ENCODE measurements at regions not wholly inside any gene's neighbourhood (a gene's known extent, or its start where the extent isn't known, plus 50 kb on each side); places are given as distances from the start of the nearest gene placed in this dataset.
"Not testable (repeated sequence)": the region's sequence is repeated elsewhere in the genome, so short reads cannot be mapped to it uniquely, and the experiment has no call there.

GRCh38 chr1:83039091-83039490 is 959.8 kb downstream of the TTLL7 start:
- H4K20me1 ChIP-seq (ENCODE audit: control insufficient read depth, insufficient read depth); H3K27ac ChIP-seq (ENCODE audit: control insufficient read depth, insufficient read depth); BruUV-seq (replicated peaks); POLR2A ChIA-PET; H3K4me2 ChIP-seq (ENCODE audit: control insufficient read depth, insufficient read depth); in situ Hi-C loops (cut with MboI); CTCF ChIA-PET; H3K27me3 ChIP-seq (replicated peaks in 1 of 2; ENCODE audit: control insufficient read depth in 2 of 2, insufficient read depth in 2 of 2, low read length in 1 of 2); H3K4me3 ChIP-seq; RAD21 ChIA-PET (ENCODE audit: unreplicated experiment); H2AFZ ChIP-seq (ENCODE audit: control insufficient read depth, low read depth, low read length); H3K4me1 ChIP-seq (ENCODE audit: control insufficient read depth, insufficient read depth, low read length); H3K9ac ChIP-seq (ENCODE audit: control insufficient read depth, insufficient read depth, low read length); DNase-seq (ENCODE audit: low read depth, low spot score); ATAC-seq; H3K79me2 ChIP-seq (ENCODE audit: control insufficient read depth, insufficient read depth, low read length); H3K36me3 ChIP-seq (ENCODE audit: control insufficient read depth in 2 of 2, insufficient read depth in 2 of 2, low read length in 1 of 2); SMC1A ChIA-PET (ENCODE audit: uncharacterized antibody, unreplicated experiment); FAIRE-seq; intact Hi-C loops (cut with micrococcal nuclease; ENCODE audit: unreplicated experiment); H3K9me3 ChIP-seq (replicated peaks; ENCODE audit: control insufficient read depth, insufficient read depth, low read length): not testable (repeated sequence)
- 59% methylated on average over 6 of the region's 6 CpGs for WGBS (ENCODE audit: insufficient coverage, insufficient replicate concordance, low lambda C conversion rate, missing lambda C conversion rate)

DNA sequence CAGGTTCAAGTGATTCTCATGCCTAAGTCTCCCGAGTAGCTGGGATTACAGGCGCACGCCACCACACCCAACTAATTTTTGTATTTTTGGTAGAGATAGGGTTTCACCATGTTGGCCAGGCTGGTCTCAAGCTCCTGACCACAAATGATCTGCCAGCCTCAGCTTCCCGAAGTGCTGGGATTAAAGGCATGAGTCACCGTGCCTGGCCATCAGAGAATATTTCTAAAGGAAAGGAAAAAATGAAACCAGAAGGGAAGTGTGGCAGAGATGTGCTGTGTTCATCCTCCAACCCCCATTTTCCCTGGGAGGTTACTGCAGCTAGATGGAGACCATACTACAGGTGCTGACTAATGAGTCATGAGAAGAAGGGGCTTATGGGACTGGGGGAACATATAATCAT is 964.1 kb downstream of the TTLL7 start:
- Histone ChIP-seq H3K4me3 (no peak overlapping the region), H4K20me1 (ENCODE audit: control insufficient read depth, insufficient read depth) (no peaks in the 10 kb centered on the region), H2AFZ (ENCODE audit: control insufficient read depth, low read depth, low read length) (no peak overlapping the region), H3K9me3 (replicated peaks; ENCODE audit: control insufficient read depth, insufficient read depth, low read length) (no peaks in the 10 kb centered on the region; the same call in 2 of the 3 replicates), H3K9ac (ENCODE audit: control insufficient read depth, insufficient read depth, low read length) (no peak overlapping the region), H3K4me2 (ENCODE audit: control insufficient read depth, insufficient read depth) (no peak overlapping the region), H3K27me3 (replicated peaks in 1 of 2; ENCODE audit: control insufficient read depth in 2 of 2, insufficient read depth in 2 of 2, low read length in 1 of 2) (no peaks in the 10 kb centered on the region), H3K36me3 (ENCODE audit: control insufficient read depth in 2 of 2, insufficient read depth in 2 of 2, low read length in 1 of 2) (no peaks in the 10 kb centered on the region), H3K27ac (ENCODE audit: control insufficient read depth, insufficient read depth) (no peak overlapping the region), H3K79me2 (ENCODE audit: control insufficient read depth, insufficient read depth, low read length) (no peaks in the 10 kb centered on the region), H3K4me1 (ENCODE audit: control insufficient read depth, insufficient read depth, low read length) (no peaks in the 10 kb centered on the region)
- no peak for TF ChIP-seq NFYA (IDR thresholded peaks at IDR 0.05; ENCODE audit: borderline replicate concordance, low read depth, low read length)
- TF ChIP-seq TCF7 (IDR thresholded peaks at IDR 0.05; ENCODE audit: borderline replicate concordance) = no peak
- no peak for TF ChIP-seq CHD4 (IDR thresholded peaks at IDR 0.05)
- TF ChIP-seq POU2F2 (IDR thresholded peaks at IDR 0.05; ENCODE audit: borderline replicate concordance, low read depth, low read length) = no peak
- no peak for TF ChIP-seq NBN (IDR thresholded peaks at IDR 0.05)
- TF ChIP-seq RAD21 (IDR thresholded peaks at IDR 0.05; ENCODE audit: insufficient read depth, low read depth, low read length) = no peak
- TF ChIP-seq NFXL1 (IDR thresholded peaks at IDR 0.05; ENCODE audit: borderline replicate concordance) = no peak
- TF ChIP-seq SRF (IDR thresholded peaks at IDR 0.05; ENCODE audit: low read depth in 2 of 2, low read length in 2 of 2) = no peak
- in situ Hi-C loops (cut with MboI) (no loop called here), intact Hi-C loops (cut with micrococcal nuclease; ENCODE audit: unreplicated experiment) (no loop called here)
- no peak for FAIRE-seq
- ATAC-seq = no peak
- no TSS peak for BruUV-seq (replicated peaks)
- ChIA-PET RAD21 (ENCODE audit: unreplicated experiment) (no interaction called here), CTCF (no interaction called here), SMC1A (ENCODE audit: uncharacterized antibody, unreplicated experiment) (no interaction called here), POLR2A (no interaction called here)
- 29% methylated on average over 5 of the region's 5 CpGs for WGBS (ENCODE audit: insufficient coverage, insufficient replicate concordance, low lambda C conversion rate, missing lambda C conversion rate)
- no peak for DNase-seq (ENCODE audit: low read depth, low spot score)
